GM10266 (cell line): ENCODE measurements at regions not wholly inside any gene's neighbourhood (a gene's known extent, or its start where the extent isn't known, plus 50 kb on each side); places are given as distances from the start of the nearest gene placed in this dataset.
A peak's percentile ranks its signal among the peaks of the same experiment; 100 is the strongest.

Experiments used
- DNase-seq: peaks from one replicate; pipeline ENCODE4 v3.0.0; 2012; ENCODE audit errors: extremely low spot score
- TF ChIP-seq, protein P1 (sequence below): IDR thresholded peaks from 2 replicates; pipeline ENCODE4 v1.5.1; 2012; ENCODE audit warnings: mild to moderate bottlenecking, low read depth; ENCODE audit not compliant: control insufficient read depth, insufficient read depth; ENCODE audit errors: missing control alignments

DNA sequence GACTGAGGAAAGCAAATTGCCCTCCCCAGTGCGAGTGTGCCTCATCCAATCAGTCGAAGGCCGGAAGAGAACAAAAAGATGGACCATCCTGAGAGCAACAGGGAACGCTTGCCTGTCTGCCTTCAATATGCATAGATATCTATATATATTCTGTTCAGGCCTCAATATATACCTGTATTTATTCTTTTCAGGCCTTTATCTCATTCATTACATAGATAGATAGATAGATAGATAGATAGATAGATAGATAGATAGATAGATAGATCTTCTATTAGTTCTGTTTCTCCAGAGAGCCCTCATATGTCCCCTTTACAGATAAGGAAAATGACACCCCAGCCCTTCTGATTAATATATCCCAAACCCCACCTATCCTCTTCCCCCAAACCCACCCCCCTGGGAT, 55.1 kb upstream of the LMO2 start:
- no peak for DNase-seq
- TF ChIP-seq, protein P1, sequence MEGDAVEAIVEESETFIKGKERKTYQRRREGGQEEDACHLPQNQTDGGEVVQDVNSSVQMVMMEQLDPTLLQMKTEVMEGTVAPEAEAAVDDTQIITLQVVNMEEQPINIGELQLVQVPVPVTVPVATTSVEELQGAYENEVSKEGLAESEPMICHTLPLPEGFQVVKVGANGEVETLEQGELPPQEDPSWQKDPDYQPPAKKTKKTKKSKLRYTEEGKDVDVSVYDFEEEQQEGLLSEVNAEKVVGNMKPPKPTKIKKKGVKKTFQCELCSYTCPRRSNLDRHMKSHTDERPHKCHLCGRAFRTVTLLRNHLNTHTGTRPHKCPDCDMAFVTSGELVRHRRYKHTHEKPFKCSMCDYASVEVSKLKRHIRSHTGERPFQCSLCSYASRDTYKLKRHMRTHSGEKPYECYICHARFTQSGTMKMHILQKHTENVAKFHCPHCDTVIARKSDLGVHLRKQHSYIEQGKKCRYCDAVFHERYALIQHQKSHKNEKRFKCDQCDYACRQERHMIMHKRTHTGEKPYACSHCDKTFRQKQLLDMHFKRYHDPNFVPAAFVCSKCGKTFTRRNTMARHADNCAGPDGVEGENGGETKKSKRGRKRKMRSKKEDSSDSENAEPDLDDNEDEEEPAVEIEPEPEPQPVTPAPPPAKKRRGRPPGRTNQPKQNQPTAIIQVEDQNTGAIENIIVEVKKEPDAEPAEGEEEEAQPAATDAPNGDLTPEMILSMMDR, result no peak

DNA sequence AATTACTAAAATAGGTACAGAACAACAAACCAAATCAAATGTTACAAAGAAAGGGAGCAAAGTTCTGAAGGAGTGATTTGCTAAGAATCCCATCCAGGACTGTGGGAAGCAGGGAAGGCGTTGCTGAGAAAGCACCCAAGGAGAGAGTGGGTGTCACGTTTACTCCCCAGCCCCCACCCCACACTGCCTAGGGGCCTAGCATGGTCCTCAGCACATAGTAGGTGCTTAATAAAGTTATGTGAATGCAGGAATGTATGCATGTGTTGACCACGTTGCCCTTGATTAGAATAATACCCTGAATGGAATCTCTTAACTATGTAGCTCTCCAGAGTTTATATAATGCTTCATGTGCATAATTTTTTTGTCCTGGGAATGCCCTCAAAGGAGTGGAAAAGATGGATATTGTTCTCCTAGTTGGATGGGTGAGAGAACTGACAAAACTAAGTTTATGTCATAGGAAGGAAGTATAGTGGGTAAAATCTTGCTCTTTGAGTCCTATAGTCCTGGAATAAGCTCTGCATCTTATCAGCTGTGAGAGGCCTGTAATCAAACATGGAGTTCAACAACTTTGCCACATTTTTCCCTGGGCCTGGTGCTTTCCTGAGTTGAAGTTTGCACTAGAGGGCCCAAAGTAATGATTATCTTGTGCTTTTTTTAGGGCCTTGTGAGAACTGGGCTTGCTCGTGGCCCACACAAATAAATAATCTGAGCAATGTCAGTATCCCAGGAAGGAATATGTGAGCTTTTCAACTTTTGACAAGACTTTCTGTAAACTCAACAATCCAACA, 53.8 kb upstream of the LMO2 start:
- TF ChIP-seq, protein P1, result no peak
- DNase-seq, result no peak

DNA sequence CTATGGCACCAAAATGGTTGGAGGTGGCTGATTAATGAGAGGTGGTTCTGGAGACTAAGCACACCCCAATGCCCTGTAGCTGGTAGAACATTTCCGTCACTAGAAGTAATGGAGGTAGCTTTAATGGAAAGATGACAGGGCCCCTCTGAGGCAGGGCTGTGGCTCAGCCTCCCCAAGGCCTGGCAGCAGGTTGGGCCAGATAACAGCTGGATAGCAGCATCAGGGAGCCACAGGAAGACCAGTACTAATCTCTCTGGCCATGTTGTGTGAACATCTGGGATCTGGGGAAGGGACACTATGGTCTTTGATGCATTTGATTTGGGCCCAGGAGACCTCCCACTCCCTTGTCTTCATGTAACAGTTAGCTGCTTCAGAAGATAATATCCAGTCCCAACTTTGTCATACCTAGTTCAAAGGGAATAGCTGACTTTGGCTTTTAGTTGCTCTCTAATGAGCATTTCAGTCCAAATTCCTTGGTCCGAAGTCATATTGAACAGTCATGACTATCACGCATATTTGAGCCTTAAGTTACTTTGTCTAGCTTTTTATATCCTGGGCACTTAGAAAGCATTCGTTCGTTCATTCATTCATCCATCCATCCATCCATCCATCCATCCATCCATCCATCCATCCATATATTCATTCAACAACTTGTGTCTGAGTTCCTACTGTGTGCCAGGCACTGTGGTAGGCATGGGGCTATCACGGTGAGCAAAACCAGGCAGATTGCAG, 53.0 kb upstream of the LMO2 start:
- DNase-seq, result no peak
- TF ChIP-seq, protein P1, result no peak

DNA sequence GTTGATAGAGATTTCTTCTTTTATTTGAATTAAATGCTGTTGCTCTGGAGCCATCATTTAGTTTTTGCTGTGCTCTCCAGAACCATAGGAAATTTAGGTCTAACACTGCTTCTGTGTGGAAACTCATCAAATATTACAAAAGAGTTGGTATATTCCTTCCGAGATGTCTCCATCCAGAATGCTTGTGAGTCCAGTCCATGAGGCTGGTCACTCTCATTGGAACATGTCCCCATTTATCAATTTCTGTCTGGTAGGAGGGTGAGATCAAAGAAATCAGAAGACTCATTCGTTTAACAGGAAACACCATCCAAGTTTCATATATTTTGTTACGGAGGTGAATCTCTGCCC, 52.4 kb upstream of the LMO2 start:
- DNase-seq, result no peak
- TF ChIP-seq, protein P1, result no peak

DNA sequence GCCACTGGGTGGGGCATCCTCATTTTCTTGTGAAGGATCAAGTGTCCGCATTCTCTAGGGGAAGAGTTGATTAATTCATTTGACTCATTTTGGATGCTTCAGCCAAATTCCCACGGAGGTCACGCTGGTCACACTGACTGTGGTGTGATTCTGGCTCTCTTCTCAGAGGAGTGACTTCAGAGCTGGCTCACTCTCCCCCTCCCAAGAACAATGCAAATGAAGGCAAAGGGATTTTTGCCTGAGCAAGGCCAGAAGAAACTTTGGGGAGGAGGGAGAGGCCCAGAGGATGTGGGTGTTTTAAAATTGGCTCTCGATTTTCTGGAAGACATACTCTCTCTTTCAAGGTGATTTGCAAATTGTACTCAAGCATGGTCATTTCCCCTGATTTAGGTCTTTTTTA, 51.1 kb upstream of the LMO2 start:
- TF ChIP-seq, protein P1, result no peak
- peak; percentile 59 for DNase-seq

DNA sequence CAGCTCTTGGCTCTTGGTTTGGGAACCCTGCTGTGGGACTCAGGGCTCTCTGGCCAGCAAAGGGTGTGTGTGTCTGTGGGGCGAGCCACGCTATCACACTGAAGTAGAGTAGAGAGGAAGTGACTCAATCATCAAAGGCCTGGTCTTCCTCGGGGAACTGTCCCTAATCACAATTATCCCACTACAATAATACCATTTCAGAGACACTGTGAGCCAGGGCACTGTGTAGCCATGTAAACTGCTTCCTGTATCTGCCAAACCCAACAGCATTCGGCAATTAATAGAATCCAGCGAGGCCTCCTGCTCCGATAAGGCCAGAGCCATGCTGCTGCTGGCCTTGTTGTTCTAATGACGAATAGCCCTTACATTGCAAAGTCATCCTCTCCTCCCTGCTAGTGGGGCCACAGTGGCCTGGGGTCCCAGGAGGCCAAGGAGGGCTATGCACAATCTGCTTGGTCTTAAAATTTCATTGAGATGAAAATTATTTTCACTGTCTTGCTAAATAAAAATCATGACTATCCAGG, 49.8 kb upstream of the LMO2 start:
- TF ChIP-seq, protein P1, result no peak
- peak; percentile 21 for DNase-seq
